Liver (tissue), 8 donors: ENCODE measurements at regions not wholly inside any gene's neighbourhood (a gene's known extent, or its start where the extent isn't known, plus 50 kb on each side); places are given as distances from the start of the nearest gene placed in this dataset.

Experiments
- DNase-seq: peaks from one replicate; pipeline ENCODE4 v3.0.0-alpha.2; 2017; ENCODE audit warnings: low spot score
- H3K27ac ChIP-seq, 2 donors: one replicate each; pipeline ENCODE4 v1.7.0; 2013; ENCODE audit warnings: inconsistent platforms in 2 of 2, low read length in 2 of 2, control low read depth in 1 of 2, low read depth in 1 of 2, mild to moderate bottlenecking in 1 of 2
- H3K27me3 ChIP-seq, 4 donors: one replicate each; pipeline versions ENCODE4 v1.6.1 to v1.7.0; 2013; ENCODE audit warnings: low read length in 3 of 4, inconsistent platforms in 1 of 4, mild to moderate bottlenecking in 1 of 4, moderate library complexity in 1 of 4; ENCODE audit not compliant: control insufficient read depth in 4 of 4, insufficient read depth in 4 of 4
- H3K36me3 ChIP-seq, 4 donors: one replicate each; pipeline versions ENCODE4 v1.6.1 to v1.7.0; 2013; ENCODE audit warnings: low read length in 3 of 4, mild to moderate bottlenecking in 3 of 4, low read depth in 1 of 4, moderate library complexity in 1 of 4; ENCODE audit not compliant: control insufficient read depth in 4 of 4, insufficient read depth in 3 of 4
- H3K4me1 ChIP-seq, 4 donors: one replicate each; pipeline versions ENCODE4 v1.6.1 to v1.7.0; 2013; ENCODE audit warnings: low read length in 3 of 4, mild to moderate bottlenecking in 3 of 4, moderate library complexity in 1 of 4; ENCODE audit not compliant: control insufficient read depth in 4 of 4, insufficient read depth in 4 of 4
- H3K4me3 ChIP-seq, 3 donors: one replicate each; pipeline versions ENCODE4 v1.6.1 to v1.7.0; 2013; ENCODE audit warnings: low read length in 3 of 3, control low read depth in 1 of 3, low read depth in 1 of 3, mild to moderate bottlenecking in 1 of 3
- H3K9ac ChIP-seq, 2 donors: one replicate each; pipeline ENCODE4 v1.7.0; 2013; ENCODE audit warnings: low read length in 2 of 2, mild to moderate bottlenecking in 2 of 2, moderate library complexity in 2 of 2, control low read depth in 1 of 2, low read depth in 1 of 2
- H3K9me3 ChIP-seq, 4 donors: one replicate each; pipeline versions ENCODE4 v1.6.1 to v1.7.0; 2013; ENCODE audit warnings: low read length in 3 of 4; ENCODE audit not compliant: control insufficient read depth in 4 of 4
- CTCF ChIP-seq: fragments of 150-350 bp; IDR thresholded peaks from 2 replicates; pipeline ENCODE4 v1.5.1; 2017; ENCODE audit warnings: improper control_type of control experiment, low read depth, low read length; ENCODE audit not compliant: missing input control
- EGR1 ChIP-seq, 2 donors: IDR thresholded peaks; 2 replicates each; pipeline ENCODE4 v1.6.1; 2016 to 2018; ENCODE audit warnings: antibody characterized with exemption in 2 of 2, low read depth in 2 of 2
- FOXA1 ChIP-seq: IDR thresholded peaks from 2 replicates; pipeline ENCODE4 v1.6.1; 2016; ENCODE audit warnings: antibody characterized with exemption
- FOXA2 ChIP-seq: IDR thresholded peaks from 2 replicates; pipeline ENCODE4 v1.6.1; 2016; ENCODE audit warnings: antibody characterized with exemption
- HNF4A ChIP-seq, 2 donors: conservative IDR thresholded peaks; 2 replicates each; pipeline ENCODE4 v1.6.1; 2016; ENCODE audit warnings: antibody characterized with exemption in 2 of 2, mild to moderate bottlenecking in 2 of 2
- HNF4G ChIP-seq: IDR thresholded peaks from 2 replicates; pipeline ENCODE4 v1.6.1; 2016; ENCODE audit warnings: antibody characterized with exemption
- JUND ChIP-seq, 2 donors: IDR thresholded peaks; 2 replicates each; pipeline ENCODE4 v1.6.1; 2016; ENCODE audit warnings: antibody characterized with exemption in 2 of 2
- MAX ChIP-seq: IDR thresholded peaks from 2 replicates; pipeline ENCODE4 v1.6.1; 2016; ENCODE audit warnings: antibody characterized with exemption
- RAD21 ChIP-seq, 2 donors: IDR thresholded peaks; 2 replicates each; pipeline ENCODE4 v1.6.1; 2016; ENCODE audit warnings: antibody characterized with exemption in 2 of 2, mild to moderate bottlenecking in 2 of 2
- RXRA ChIP-seq, 2 donors: IDR thresholded peaks; 2 replicates each; pipeline ENCODE4 v1.6.1; 2017 to 2018; ENCODE audit warnings: antibody characterized with exemption in 2 of 2, mild to moderate bottlenecking in 1 of 2
- SP1 ChIP-seq: IDR thresholded peaks from 2 replicates; pipeline ENCODE4 v1.6.1; 2018; ENCODE audit warnings: antibody characterized with exemption, mild to moderate bottlenecking
- TAF1 ChIP-seq: conservative IDR thresholded peaks from 2 replicates; pipeline ENCODE4 v1.6.1; 2016; ENCODE audit warnings: antibody characterized with exemption, mild to moderate bottlenecking
- YY1 ChIP-seq: IDR thresholded peaks from 2 replicates; pipeline ENCODE4 v1.6.1; 2016; ENCODE audit warnings: antibody characterized with exemption, mild to moderate bottlenecking
- WGBS: extraction: QIAGEN DNeasy Blood & Tissue Kit; methylation state at CpG from one replicate; pipeline ENCODE4 v1.1.7; 2013; 5-methylcytosine and 5-hydroxymethylcytosine counted together
- TF ChIP-seq, protein P1 (sequence below): IDR thresholded peaks from 2 replicates; pipeline ENCODE4 v1.6.1; 2016; ENCODE audit warnings: antibody characterized with exemption
- TF ChIP-seq, protein P2 (sequence below): IDR thresholded peaks from 2 replicates; pipeline ENCODE4 v1.6.1; 2016; ENCODE audit warnings: antibody characterized with exemption, mild to moderate bottlenecking
- TF ChIP-seq, protein P3 (sequence below): IDR thresholded peaks from 2 replicates; pipeline ENCODE4 v1.6.1; 2016; ENCODE audit warnings: antibody characterized with exemption
- donor health status: healthy.
- donor health status: healthy.
- donor health status: healthy.
- donor health status: healthy.
- donor health status: healthy.

GRCh38 chr21:35178098-35178497 lies 129.0 kb upstream of the RUNX1 start:
- 83% methylated on average over 4 of the region's 4 CpGs for WGBS
- no peaks in the 10 kb centered on the region for H3K4me1 ChIP-seq
- no peak overlapping the region for H3K27ac ChIP-seq
- no peak overlapping the region for H3K9ac ChIP-seq
- H3K36me3 ChIP-seq: no peaks in the 10 kb centered on the region
- no peaks in the 10 kb centered on the region for H3K9me3 ChIP-seq
- H3K4me3 ChIP-seq: no peak overlapping the region
- H3K27me3 ChIP-seq: no peaks in the 10 kb centered on the region
- TF ChIP-seq EGR1 (IDR thresholded peaks at IDR 0.05; ENCODE audit: low read depth in 2 of 2) (no peak), RXRA (IDR thresholded peaks at IDR 0.05) (no peak), JUND (IDR thresholded peaks at IDR 0.05) (no peak), RAD21 (IDR thresholded peaks at IDR 0.05) (no peak), HNF4A (conservative IDR thresholded peaks at IDR 0.05) (no peak), FOXA1 (no peak), TAF1 (no peak), YY1 (no peak), CTCF (no peak), HNF4G (no peak), FOXA2 (no peak)
- TF ChIP-seq, protein P1, sequence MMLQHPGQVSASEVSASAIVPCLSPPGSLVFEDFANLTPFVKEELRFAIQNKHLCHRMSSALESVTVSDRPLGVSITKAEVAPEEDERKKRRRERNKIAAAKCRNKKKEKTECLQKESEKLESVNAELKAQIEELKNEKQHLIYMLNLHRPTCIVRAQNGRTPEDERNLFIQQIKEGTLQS: no peak
- TF ChIP-seq, protein P2, sequence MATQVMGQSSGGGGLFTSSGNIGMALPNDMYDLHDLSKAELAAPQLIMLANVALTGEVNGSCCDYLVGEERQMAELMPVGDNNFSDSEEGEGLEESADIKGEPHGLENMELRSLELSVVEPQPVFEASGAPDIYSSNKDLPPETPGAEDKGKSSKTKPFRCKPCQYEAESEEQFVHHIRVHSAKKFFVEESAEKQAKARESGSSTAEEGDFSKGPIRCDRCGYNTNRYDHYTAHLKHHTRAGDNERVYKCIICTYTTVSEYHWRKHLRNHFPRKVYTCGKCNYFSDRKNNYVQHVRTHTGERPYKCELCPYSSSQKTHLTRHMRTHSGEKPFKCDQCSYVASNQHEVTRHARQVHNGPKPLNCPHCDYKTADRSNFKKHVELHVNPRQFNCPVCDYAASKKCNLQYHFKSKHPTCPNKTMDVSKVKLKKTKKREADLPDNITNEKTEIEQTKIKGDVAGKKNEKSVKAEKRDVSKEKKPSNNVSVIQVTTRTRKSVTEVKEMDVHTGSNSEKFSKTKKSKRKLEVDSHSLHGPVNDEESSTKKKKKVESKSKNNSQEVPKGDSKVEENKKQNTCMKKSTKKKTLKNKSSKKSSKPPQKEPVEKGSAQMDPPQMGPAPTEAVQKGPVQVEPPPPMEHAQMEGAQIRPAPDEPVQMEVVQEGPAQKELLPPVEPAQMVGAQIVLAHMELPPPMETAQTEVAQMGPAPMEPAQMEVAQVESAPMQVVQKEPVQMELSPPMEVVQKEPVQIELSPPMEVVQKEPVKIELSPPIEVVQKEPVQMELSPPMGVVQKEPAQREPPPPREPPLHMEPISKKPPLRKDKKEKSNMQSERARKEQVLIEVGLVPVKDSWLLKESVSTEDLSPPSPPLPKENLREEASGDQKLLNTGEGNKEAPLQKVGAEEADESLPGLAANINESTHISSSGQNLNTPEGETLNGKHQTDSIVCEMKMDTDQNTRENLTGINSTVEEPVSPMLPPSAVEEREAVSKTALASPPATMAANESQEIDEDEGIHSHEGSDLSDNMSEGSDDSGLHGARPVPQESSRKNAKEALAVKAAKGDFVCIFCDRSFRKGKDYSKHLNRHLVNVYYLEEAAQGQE: no peak
- TF ChIP-seq, protein P3, sequence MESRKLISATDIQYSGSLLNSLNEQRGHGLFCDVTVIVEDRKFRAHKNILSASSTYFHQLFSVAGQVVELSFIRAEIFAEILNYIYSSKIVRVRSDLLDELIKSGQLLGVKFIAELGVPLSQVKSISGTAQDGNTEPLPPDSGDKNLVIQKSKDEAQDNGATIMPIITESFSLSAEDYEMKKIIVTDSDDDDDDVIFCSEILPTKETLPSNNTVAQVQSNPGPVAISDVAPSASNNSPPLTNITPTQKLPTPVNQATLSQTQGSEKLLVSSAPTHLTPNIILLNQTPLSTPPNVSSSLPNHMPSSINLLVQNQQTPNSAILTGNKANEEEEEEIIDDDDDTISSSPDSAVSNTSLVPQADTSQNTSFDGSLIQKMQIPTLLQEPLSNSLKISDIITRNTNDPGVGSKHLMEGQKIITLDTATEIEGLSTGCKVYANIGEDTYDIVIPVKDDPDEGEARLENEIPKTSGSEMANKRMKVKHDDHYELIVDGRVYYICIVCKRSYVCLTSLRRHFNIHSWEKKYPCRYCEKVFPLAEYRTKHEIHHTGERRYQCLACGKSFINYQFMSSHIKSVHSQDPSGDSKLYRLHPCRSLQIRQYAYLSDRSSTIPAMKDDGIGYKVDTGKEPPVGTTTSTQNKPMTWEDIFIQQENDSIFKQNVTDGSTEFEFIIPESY: no peak
- DNase-seq: no peak

GRCh38 chr21:35172231-35172630 lies 123.1 kb upstream of the RUNX1 start:
- Histone ChIP-seq H3K27me3 (no peaks in the 10 kb centered on the region), H3K9ac (no peak overlapping the region), H3K4me1 (no peaks in the 10 kb centered on the region), H3K27ac (no peak overlapping the region), H3K36me3 (no peaks in the 10 kb centered on the region), H3K9me3 (no peaks in the 10 kb centered on the region), H3K4me3 (no peak overlapping the region)
- 65% methylated on average over 2 of the region's 2 CpGs for WGBS
- TF ChIP-seq HNF4A (conservative IDR thresholded peaks at IDR 0.05) (no peak), TAF1 (no peak), MAX (no peak), FOXA2 (no peak), SP1 (no peak)
- no peak for DNase-seq
